ENCODE measurements at regions not wholly inside any gene's neighbourhood (a gene's known extent, or its start where the extent isn't known, plus 50 kb on each side); places are given as distances from the start of the nearest gene placed in this dataset.

DNA sequence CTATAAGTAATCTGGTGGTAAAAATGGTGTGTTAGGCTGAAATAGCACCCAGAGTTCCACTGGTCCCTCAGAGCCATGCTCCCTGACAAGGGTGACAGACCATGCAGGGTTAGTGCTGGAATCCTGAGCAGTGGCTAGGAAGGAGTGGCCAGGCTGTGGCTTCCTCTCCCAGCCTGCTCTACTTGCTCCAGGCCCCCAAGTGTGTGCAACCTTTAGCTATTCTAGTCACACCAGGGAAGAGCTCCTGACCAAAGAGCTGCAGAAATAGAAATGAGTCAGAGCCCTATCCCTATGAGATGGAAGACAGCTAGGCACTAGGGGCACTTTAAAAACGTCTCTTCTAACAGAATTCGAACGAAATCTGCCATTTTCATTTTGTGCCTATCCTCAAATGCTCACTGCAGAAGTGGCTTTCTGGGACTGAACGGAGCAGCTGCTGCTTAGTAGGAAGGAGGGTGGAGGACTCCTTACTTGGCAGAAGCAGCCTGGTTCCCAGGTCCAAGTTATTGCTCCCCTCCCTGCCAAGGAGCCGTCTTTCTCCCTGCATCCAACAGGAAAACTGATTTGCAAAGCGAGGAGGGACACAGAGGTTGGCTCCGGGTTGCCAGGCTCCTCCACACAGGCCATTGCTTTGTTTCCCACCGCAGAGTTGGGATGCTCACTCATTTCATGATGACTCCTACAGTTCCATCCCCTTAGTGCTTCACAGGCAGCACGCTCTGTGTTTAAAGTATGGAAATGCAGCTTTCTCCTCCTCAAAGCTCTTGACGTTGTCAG lies 754.5 kb downstream of the C6orf118 start:
- H3K27me3 Mint-ChIP-seq, result no peaks in the 10 kb centered on the region
- intact Hi-C loops (cut with micrococcal nuclease), result no loop called here
- no peak overlapping the region for H3K4me3 Mint-ChIP-seq
- H3K4me1 Mint-ChIP-seq, result no peaks in the 10 kb centered on the region
- H3K36me3 Mint-ChIP-seq (ENCODE audit: low read depth), result no peaks in the 10 kb centered on the region
- peaks cover 20% of the 10 kb centered on the region for H3K9me3 Mint-ChIP-seq
- H3K27ac Mint-ChIP-seq, result no peak overlapping the region
- no peak for DNase-seq

- Mint-ChIP-seq H3K4me1 (no peaks in the 10 kb centered on the region), H3K36me3 (ENCODE audit: low read depth) (no peaks in the 10 kb centered on the region), H3K4me3 (no peak overlapping the region), H3K27me3 (no peaks in the 10 kb centered on the region), H3K9me3 (peaks cover 20% of the 10 kb centered on the region), H3K27ac (no peak overlapping the region)
- intact Hi-C loops (cut with micrococcal nuclease), result no loop called here
- no peak for DNase-seq
Measured at GRCh38 chr6:164554226-164554625, 755.2 kb downstream of the C6orf118 start.

- DNase-seq, result no peak
- Mint-ChIP-seq H3K4me1 (no peaks in the 10 kb centered on the region), H3K4me3 (no peak overlapping the region)
Measured at GRCh38 chr6:164551706-164552105, 757.7 kb downstream of the C6orf118 start.

DNA sequence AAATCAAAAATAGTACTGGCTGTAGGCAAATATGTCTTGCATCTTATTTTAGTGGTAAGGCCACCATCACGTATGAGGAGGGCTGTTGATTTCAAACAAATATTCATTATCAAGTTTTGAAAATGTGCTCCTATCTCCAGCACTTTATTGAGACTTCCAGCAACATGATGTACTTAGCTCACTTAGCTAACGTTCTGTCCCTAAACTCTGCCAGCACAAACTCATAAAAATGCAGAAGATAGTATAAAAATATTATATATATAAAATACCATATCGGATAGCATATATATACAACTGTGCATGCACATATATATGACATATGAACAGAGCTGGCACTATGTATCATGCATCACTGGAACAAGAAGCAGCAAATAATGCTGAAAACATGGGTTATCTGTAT lies 762.3 kb downstream of the C6orf118 start:
- intact Hi-C loops (cut with micrococcal nuclease), result no loop called here

More at GRCh38 chr6:164551706-164552105, 757.7 kb downstream of the C6orf118 start:
- H3K36me3 Mint-ChIP-seq (ENCODE audit: low read depth), result no peaks in the 10 kb centered on the region
- no peak overlapping the region for H3K27ac Mint-ChIP-seq
- intact Hi-C loops (cut with micrococcal nuclease), result no loop called here
- H3K9me3 Mint-ChIP-seq, result peaks cover 14% of the 10 kb centered on the region
- no peaks in the 10 kb centered on the region for H3K27me3 Mint-ChIP-seq

GRCh38 chr6:164546263-164546662 lies 763.1 kb downstream of the C6orf118 start:
- intact Hi-C loops (cut with micrococcal nuclease), result no loop called here
- no peak overlapping the region for H3K4me3 Mint-ChIP-seq
- no peak overlapping the region for H3K27ac Mint-ChIP-seq
- peaks cover 2% of the 10 kb centered on the region for H3K9me3 Mint-ChIP-seq
- no peaks in the 10 kb centered on the region for H3K27me3 Mint-ChIP-seq
- H3K36me3 Mint-ChIP-seq (ENCODE audit: low read depth), result no peaks in the 10 kb centered on the region
- DNase-seq, result no peak
- H3K4me1 Mint-ChIP-seq, result no peaks in the 10 kb centered on the region

More for the DNA sequence above, 762.3 kb downstream of the C6orf118 start:
- Mint-ChIP-seq H3K36me3 (ENCODE audit: low read depth) (no peaks in the 10 kb centered on the region), H3K27ac (no peak overlapping the region), H3K27me3 (no peaks in the 10 kb centered on the region), H3K4me1 (no peaks in the 10 kb centered on the region), H3K9me3 (peaks cover 8% of the 10 kb centered on the region), H3K4me3 (no peak overlapping the region)
- DNase-seq, result no peak

DNA sequence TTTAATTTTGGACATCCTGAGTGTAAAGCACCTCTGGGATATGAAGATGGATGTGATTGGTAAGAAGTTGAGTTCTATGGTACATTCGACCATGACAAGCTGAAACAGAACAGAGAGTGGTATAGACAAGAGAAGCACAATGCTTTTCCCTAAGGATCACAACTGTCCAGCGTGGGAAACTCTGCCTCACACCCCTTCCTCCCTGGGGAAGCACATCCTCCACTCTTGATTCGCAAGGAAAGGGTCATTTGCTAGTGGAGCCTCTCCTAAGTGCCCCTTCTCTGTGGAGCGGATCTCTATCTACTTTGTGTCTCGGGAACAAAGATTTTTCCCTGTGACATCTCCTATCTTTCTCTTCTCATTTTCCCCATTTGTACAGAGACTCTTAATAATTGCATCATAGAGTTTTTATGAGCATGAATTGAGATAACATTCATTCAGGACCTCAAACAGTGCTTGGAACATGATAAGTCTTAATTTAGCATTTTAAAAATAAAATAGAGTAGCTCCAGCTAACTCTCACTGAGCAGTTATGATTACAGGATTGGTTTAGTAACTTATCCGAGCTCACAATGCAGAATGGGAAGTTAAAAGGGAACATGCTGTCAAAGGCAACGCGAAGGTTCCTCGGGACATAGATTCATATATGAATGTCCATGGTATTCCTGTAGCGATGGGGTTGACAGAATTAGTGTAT lies 775.2 kb downstream of the C6orf118 start:
- intact Hi-C loops (cut with micrococcal nuclease), result no loop called here
- DNase-seq, result no peak
- Mint-ChIP-seq H3K4me1 (no peaks in the 10 kb centered on the region), H3K27me3 (no peaks in the 10 kb centered on the region), H3K36me3 (ENCODE audit: low read depth) (no peaks in the 10 kb centered on the region), H3K9me3 (no peaks in the 10 kb centered on the region), H3K27ac (no peak overlapping the region), H3K4me3 (no peak overlapping the region)

DNA sequence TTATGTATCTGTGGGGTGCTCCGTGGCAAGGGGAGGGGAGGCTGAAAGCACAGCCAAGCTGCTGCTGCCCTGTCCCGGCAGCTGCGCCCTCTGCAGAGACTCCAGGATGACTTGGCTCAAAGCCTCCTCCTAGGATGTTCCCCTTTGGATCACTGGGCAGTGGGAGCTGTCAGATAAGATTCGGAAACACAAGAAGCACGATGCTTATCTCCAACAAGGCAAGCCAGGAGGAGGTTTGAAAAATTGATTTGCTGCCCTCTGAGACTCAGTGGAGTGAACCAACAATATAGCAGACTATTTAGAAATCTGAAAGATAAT lies 776.4 kb downstream of the C6orf118 start:
- H3K27me3 Mint-ChIP-seq, result no peaks in the 10 kb centered on the region
- no peaks in the 10 kb centered on the region for H3K36me3 Mint-ChIP-seq (ENCODE audit: low read depth)
- no peaks in the 10 kb centered on the region for H3K9me3 Mint-ChIP-seq
- H3K27ac Mint-ChIP-seq, result no peak overlapping the region
- H3K4me1 Mint-ChIP-seq, result no peaks in the 10 kb centered on the region
- no peak overlapping the region for H3K4me3 Mint-ChIP-seq
- no peak for DNase-seq
- intact Hi-C loops (cut with micrococcal nuclease), result no loop called here

DNA sequence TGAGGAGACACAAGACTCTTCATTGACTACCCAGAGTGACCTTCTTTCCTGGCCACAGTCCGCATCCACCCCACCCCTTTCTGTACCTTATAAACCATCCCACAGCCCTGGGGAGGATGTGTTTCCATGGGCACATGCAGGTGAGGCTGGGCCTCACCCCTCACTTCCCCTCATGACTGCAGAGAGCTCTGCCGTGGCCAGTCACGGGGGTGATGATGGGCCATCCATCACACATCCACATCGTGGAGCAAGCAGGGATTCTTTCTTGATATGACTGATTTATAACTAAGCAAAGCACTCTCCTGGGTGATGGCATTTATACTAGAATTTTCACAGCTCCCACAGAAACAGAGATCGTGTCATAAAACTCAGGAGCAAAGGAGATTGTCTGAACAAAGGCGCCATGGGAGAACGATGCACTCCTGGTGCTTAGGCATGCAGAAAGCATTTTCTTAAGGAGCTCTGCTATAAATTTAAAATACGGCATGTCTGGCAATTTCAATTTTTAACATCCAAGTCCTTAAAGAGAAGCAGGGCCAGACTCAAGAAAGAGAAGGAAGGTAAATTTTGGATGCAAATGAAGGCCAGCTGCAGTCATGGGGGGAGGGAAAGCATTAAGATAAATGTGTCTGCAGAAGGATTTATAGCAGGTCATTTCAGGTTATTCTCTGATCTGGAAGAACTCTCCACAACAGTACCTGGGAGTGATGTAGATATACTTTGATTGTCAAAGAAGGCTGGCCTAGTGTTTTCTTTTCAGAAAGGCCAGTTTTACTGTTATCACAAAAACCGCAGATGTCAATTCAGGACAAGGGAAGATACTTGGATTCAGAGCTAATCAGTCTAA lies 777.0 kb downstream of the C6orf118 start:
- Mint-ChIP-seq H3K27ac (no peak overlapping the region), H3K36me3 (ENCODE audit: low read depth) (no peaks in the 10 kb centered on the region), H3K4me1 (no peaks in the 10 kb centered on the region), H3K27me3 (no peaks in the 10 kb centered on the region), H3K4me3 (no peak overlapping the region), H3K9me3 (no peaks in the 10 kb centered on the region)
- intact Hi-C loops (cut with micrococcal nuclease), result no loop called here
- no peak for DNase-seq

DNA sequence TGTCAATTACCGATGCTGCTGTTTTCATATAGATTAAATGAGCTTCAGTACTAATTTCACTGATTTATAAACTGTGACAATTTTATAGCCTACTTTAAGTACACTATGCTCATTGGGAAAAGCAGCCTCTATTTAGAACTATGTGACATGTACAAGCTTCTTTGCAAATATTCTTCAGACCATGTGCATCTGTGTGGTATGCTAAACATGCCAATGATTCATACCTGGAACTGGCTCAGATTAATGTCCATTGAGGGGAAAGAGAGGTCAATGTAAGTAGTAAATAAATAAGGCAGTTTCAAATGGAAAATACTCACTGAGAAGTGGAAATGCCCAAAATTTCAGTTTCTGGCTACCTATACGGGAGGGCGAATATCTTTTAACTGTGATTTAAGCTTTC lies 777.7 kb downstream of the C6orf118 start:
- DNase-seq, result no peak
- intact Hi-C loops (cut with micrococcal nuclease), result no loop called here
- no peaks in the 10 kb centered on the region for H3K36me3 Mint-ChIP-seq (ENCODE audit: low read depth)
- no peak overlapping the region for H3K27ac Mint-ChIP-seq
- no peaks in the 10 kb centered on the region for H3K27me3 Mint-ChIP-seq
- no peak overlapping the region for H3K4me3 Mint-ChIP-seq
- H3K9me3 Mint-ChIP-seq, result no peaks in the 10 kb centered on the region
- no peaks in the 10 kb centered on the region for H3K4me1 Mint-ChIP-seq

GRCh38 chr6:164528539-164528938 lies 780.9 kb downstream of the C6orf118 start:
- Mint-ChIP-seq H3K9me3 (no peaks in the 10 kb centered on the region), H3K4me1 (no peaks in the 10 kb centered on the region), H3K4me3 (no peak overlapping the region), H3K27ac (no peak overlapping the region), H3K27me3 (no peaks in the 10 kb centered on the region), H3K36me3 (ENCODE audit: low read depth) (no peaks in the 10 kb centered on the region)
- no peak for DNase-seq
- intact Hi-C loops (cut with micrococcal nuclease), result no loop called here

GRCh38 chr6:164523087-164523654 lies 786.2 kb downstream of the C6orf118 start:
- H3K36me3 Mint-ChIP-seq (ENCODE audit: low read depth), result no peaks in the 10 kb centered on the region
- H3K4me3 Mint-ChIP-seq, result no peak overlapping the region
- no peak overlapping the region for H3K27ac Mint-ChIP-seq
- intact Hi-C loops (cut with micrococcal nuclease), result no loop called here
- no peaks in the 10 kb centered on the region for H3K4me1 Mint-ChIP-seq
- H3K9me3 Mint-ChIP-seq, result peaks cover 3% of the 10 kb centered on the region
- DNase-seq, result no peak
- no peaks in the 10 kb centered on the region for H3K27me3 Mint-ChIP-seq

DNA sequence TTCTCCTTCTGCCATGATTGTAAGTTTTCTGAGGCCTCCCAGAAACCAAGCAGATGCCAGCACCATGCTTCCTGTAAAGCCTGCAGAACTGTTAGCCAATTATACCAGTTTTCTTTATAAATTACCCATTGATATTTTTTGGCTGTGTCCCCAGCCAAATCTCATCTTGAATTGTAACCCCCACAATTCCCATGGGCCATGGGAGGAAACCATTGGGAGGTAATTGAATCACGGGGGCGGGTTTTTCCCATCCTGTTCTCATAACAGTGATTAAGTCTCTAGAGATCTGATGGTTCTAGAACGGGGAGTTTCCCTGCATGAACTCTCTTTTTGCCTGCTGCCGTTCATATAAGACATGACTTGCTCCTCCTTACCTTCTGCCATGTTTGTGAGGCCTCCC lies 788.5 kb downstream of the C6orf118 start:
- Mint-ChIP-seq H3K4me1 (no peaks in the 10 kb centered on the region), H3K4me3 (no peak overlapping the region), H3K27me3 (no peaks in the 10 kb centered on the region), H3K36me3 (ENCODE audit: low read depth) (no peaks in the 10 kb centered on the region), H3K9me3 (peaks cover 3% of the 10 kb centered on the region), H3K27ac (no peak overlapping the region)
- no peak for DNase-seq
- intact Hi-C loops (cut with micrococcal nuclease), result no loop called here

DNA sequence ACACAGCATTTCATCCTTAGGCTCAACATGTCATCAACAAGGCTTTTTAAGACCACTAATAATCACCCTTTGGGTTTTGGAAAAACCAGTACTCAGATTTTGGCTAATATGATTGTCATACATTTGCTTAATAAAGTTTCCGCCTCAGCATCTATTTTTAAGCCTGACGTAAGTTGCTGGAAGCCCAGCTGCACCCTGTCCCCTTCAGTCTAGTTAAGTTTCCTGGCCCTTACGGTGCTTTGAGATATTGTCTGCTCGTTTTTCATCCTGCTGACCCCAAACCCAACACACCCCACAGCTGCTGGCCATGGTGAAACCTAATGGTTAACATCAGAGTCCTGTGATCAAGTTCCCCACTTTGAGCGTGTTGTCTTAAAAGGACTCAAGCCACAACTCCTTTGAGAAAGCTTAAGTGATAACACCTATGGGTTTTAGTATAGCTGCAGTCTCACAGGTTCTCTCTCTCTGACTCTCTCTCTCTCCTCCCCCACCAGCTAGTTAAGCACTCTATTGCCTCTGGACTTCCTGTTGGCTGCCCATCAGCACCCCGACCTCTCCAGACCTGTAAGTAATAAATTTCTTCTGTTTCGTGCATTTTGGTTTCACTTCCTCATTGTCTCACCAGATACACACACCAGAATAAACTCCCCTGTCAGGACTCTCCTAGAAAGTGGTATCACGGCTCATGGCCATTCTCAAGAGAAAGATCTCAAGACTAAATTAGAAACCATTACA lies 802.0 kb downstream of the C6orf118 start:
- Mint-ChIP-seq H3K9me3 (peaks cover 4% of the 10 kb centered on the region), H3K27me3 (no peaks in the 10 kb centered on the region), H3K4me3 (no peak overlapping the region), H3K27ac (no peak overlapping the region), H3K36me3 (ENCODE audit: low read depth) (no peaks in the 10 kb centered on the region), H3K4me1 (no peaks in the 10 kb centered on the region)
- intact Hi-C loops (cut with micrococcal nuclease), result no loop called here
- no peak for DNase-seq
